ENCODE measurements at regions not wholly inside any gene's neighbourhood (a gene's known extent, or its start where the extent isn't known, plus 50 kb on each side); places are given as distances from the start of the nearest gene placed in this dataset.

DNA sequence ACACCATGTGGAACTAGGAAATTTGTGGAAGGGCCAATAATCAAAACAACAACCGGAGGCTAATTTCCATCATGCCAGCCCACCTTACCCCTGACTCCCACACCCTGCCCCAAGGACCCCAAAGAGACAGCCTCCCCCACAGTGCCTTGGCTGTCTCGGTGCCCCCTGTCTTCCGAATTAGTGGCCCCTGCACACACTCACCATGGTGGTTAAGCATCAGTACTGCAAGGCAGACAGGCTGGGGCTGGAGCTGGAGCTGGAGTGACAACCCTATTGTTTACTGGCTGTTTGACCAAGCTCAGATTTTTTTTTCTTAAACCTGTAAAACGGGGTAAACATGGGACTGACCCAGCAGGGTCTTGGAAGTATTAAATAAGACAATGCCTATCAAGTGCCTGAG lies 238.0 kb downstream of the TFAP2C start:
- TF ChIP-seq, protein P1, sequence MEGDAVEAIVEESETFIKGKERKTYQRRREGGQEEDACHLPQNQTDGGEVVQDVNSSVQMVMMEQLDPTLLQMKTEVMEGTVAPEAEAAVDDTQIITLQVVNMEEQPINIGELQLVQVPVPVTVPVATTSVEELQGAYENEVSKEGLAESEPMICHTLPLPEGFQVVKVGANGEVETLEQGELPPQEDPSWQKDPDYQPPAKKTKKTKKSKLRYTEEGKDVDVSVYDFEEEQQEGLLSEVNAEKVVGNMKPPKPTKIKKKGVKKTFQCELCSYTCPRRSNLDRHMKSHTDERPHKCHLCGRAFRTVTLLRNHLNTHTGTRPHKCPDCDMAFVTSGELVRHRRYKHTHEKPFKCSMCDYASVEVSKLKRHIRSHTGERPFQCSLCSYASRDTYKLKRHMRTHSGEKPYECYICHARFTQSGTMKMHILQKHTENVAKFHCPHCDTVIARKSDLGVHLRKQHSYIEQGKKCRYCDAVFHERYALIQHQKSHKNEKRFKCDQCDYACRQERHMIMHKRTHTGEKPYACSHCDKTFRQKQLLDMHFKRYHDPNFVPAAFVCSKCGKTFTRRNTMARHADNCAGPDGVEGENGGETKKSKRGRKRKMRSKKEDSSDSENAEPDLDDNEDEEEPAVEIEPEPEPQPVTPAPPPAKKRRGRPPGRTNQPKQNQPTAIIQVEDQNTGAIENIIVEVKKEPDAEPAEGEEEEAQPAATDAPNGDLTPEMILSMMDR (IDR thresholded peaks at IDR 0.05), result no peak
- DNase-seq (no peak), ATAC-seq (no peak)
- H3K4me1 ChIP-seq, result no peaks in the 10 kb centered on the region
- H3K4me3 ChIP-seq, result no peak overlapping the region
- H3K36me3 ChIP-seq, result no peaks in the 10 kb centered on the region
- no peaks in the 10 kb centered on the region for H3K9me3 ChIP-seq
- H3K27ac ChIP-seq, result no peak overlapping the region
- intact Hi-C loops (cut with DNase I), result no loop called here
- peaks cover 25% of the 10 kb centered on the region for H3K27me3 ChIP-seq

DNA sequence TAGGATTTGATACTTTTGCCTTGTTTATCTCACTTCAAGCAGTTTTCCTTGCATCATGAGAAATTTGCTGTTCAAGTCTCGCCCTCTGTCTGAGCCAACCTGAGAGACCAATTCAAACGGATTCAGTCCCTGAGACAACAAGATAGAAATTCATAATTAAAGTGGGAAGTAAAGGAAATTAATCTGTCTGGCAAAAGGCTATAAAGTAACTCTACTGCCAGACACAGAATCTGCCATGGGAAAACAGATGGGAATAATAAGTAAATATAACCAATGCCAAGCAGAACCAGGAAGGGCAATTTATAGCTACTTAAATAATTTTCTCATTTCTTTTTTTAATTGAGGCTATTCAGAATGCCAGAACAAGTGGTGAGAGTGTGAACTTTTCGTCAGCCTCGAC lies 239.6 kb downstream of the TFAP2C start:
- no peak for DNase-seq
- H3K9me3 ChIP-seq, result no peaks in the 10 kb centered on the region
- TF ChIP-seq, protein P1 (IDR thresholded peaks at IDR 0.05), result no peak
- no peak for ATAC-seq
- intact Hi-C loops (cut with DNase I), result no loop called here
- no peak overlapping the region for H3K4me3 ChIP-seq
- no peak overlapping the region for H3K27ac ChIP-seq
- H3K4me1 ChIP-seq, result no peaks in the 10 kb centered on the region
- H3K27me3 ChIP-seq, result peaks cover 12% of the 10 kb centered on the region
- H3K36me3 ChIP-seq, result no peaks in the 10 kb centered on the region

DNA sequence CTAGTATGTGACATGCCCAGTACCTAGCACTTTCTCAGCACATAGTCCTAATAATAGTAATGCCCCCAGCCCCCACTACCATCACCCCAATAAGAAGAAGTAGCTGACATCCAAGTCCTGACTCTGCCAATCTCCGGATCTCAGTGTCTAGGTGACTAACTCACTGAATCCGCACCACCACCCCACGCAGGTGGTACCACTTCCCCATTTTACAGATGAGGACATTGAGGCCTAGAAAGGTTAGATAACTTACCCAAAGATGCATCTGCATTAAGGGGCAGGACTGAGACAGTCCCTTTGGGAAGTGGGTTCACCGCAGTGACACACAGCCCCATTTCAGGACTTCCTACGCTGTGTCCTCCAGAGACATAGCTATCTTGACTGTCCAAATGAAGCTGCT lies 241.2 kb downstream of the TFAP2C start:
- no peak overlapping the region for H3K4me3 ChIP-seq
- no peaks in the 10 kb centered on the region for H3K9me3 ChIP-seq
- ATAC-seq (no peak), DNase-seq (no peak)
- TF ChIP-seq, protein P1 (IDR thresholded peaks at IDR 0.05), result no peak
- H3K4me1 ChIP-seq, result no peaks in the 10 kb centered on the region
- H3K27me3 ChIP-seq, result peaks cover 6% of the 10 kb centered on the region
- intact Hi-C loops (cut with DNase I), result no loop called here
- no peaks in the 10 kb centered on the region for H3K36me3 ChIP-seq
- H3K27ac ChIP-seq, result no peak overlapping the region

DNA sequence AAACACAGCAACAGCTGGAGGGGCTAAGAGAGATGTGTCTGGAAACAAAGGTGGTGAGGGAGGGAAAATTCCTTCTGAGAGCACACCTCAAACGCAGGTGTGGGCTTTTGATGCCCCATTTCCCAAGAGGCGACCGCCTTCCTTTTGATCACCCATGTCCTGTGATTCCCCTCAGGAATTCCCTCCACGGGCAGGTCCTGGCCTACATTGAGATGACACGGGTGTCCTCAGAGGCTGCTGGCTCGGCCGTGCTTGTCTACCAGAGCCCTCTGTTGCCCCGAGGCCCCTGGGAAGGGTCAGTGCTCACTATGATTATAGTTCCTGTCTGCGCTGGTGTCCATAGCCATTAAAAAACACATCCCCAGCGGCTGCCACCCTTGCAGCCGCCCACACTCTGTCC lies 242.6 kb downstream of the TFAP2C start:
- no peak overlapping the region for H3K4me3 ChIP-seq
- ATAC-seq, result no peak
- TF ChIP-seq, protein P1 (IDR thresholded peaks at IDR 0.05), result no peak

DNA sequence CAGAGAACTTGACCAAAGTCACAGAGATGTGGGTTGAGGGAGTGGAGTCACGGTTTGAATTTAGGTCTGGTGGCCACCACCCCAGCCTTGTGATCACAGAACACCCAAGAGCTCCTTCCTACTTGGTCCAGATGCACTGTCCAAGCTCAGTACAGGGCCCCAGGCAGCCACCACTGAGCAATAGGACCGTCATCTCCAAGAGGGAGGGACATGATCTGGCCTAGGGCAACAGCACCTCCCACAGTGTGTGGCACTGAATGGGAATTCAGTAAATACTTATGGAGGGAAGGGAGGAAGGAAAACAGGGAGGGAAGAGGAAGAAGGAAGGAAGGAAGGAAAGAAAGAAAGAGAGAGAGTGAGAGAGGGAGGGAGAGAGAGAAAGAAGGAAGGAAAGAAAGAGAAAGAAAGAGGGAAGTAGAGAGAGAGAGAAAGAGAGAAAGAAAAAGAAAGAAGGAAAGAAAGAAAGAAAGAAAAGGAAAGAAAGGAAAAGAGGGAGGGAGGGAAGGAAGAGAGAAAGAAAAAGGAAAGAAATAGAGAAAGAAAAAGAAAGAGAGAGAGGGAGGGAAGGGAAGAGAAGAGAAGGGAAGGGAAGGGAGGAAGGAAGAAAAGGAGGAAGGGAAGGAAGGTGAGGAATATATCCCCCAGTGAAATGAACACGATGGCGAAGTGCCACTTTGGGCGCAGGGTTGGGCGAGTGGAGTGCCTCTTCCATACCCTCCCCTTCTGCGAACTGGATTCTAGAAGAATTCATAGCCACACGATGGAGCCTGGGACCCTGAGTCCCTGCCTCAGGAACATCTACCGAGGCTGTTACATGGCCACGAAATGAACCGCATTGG lies 243.7 kb downstream of the TFAP2C start:
- no peaks in the 10 kb centered on the region for H3K36me3 ChIP-seq
- H3K4me1 ChIP-seq, result no peaks in the 10 kb centered on the region
- no peak overlapping the region for H3K27ac ChIP-seq
- no peaks in the 10 kb centered on the region for H3K27me3 ChIP-seq
- no peak overlapping the region for H3K4me3 ChIP-seq
- no peak for DNase-seq
- intact Hi-C loops (cut with DNase I), result no loop called here
- TF ChIP-seq, protein P1 (IDR thresholded peaks at IDR 0.05), result no peak
- H3K9me3 ChIP-seq, result no peaks in the 10 kb centered on the region
- peak; percentile 26 for ATAC-seq

More for the DNA sequence above, 242.6 kb downstream of the TFAP2C start:
- DNase-seq, result no peak
- H3K27ac ChIP-seq, result no peak overlapping the region
- H3K36me3 ChIP-seq, result no peaks in the 10 kb centered on the region
- H3K4me1 ChIP-seq, result no peaks in the 10 kb centered on the region
- no peaks in the 10 kb centered on the region for H3K27me3 ChIP-seq
- intact Hi-C loops (cut with DNase I), result no loop called here
- no peaks in the 10 kb centered on the region for H3K9me3 ChIP-seq

Data from upper lobe of right lung (tissue), 1 donor.